Umbilical cord (tissue), 1 donor: ENCODE measurements at regions not wholly inside any gene's neighbourhood (a gene's known extent, or its start where the extent isn't known, plus 50 kb on each side); places are given as distances from the start of the nearest gene placed in this dataset.
A peak's percentile ranks its signal among the peaks of the same experiment; 100 is the strongest.
"Not testable (repeated sequence)": the region's sequence is repeated elsewhere in the genome, so short reads cannot be mapped to it uniquely, and the experiment has no call there.

ENCODE experiments used
- DNase-seq: peaks from one replicate; pipeline ENCODE4 v3.0.0-alpha.2; 2015; ENCODE audit warnings: low spot score

GRCh38 chr11:110514967-110515366 lies 85.2 kb downstream of the FDX1 start:
- DNase-seq, result no peak

GRCh38 chr11:110517381-110517780 lies 87.6 kb downstream of the FDX1 start:
- DNase-seq, result not testable (repeated sequence)

- DNase-seq, result peak; percentile 40
Observed at GRCh38 chr11:110518809-110519514, 89.2 kb downstream of the FDX1 start.

GRCh38 chr11:110519796-110520195 lies 90.0 kb downstream of the FDX1 start:
- DNase-seq, result peak; percentile 71

- no peak for DNase-seq
Observed at GRCh38 chr11:110522471-110522870, 92.7 kb downstream of the FDX1 start.

- DNase-seq, result peak; percentile 70
Observed at GRCh38 chr11:110524238-110524637, 94.5 kb downstream of the FDX1 start.

- DNase-seq, result peak; percentile 67
Observed at GRCh38 chr11:110525883-110526282, 96.1 kb downstream of the FDX1 start.

GRCh38 chr11:110526323-110526722 lies 96.6 kb downstream of the FDX1 start:
- DNase-seq, result no peak
